CD4-positive, alpha-beta memory T cell (primary cell): ENCODE measurements at regions not wholly inside any gene's neighbourhood (a gene's known extent, or its start where the extent isn't known, plus 50 kb on each side); places are given as distances from the start of the nearest gene placed in this dataset.

Experiments used
- CTCF ChIA-PET: fragments of 350-600 bp; sonication (Branson Sonifier 250); formaldehyde crosslinking; loops from one replicate; lab custom pipeline; 2021; ENCODE audit warnings: inconsistent platforms; ENCODE audit not compliant: partially characterized antibody; lab: Charles Lee
- POLR2A ChIA-PET: fragments of 350-600 bp; sonication (Branson Sonifier 250); formaldehyde crosslinking; loops from one replicate; lab custom pipeline; 2021; ENCODE audit not compliant: partially characterized antibody; lab: Charles Lee
- DNase-seq, 5 donors: peaks; one replicate each; pipeline versions ENCODE4 v3.0.0 to v3.0.0-alpha.2; 2020 to 2022; ENCODE audit warnings: mixed read lengths in 1 of 5
- H3K27ac ChIP-seq: one replicate; pipeline ENCODE4 v1.7.0; 2013; ENCODE audit warnings: low read depth, low read length
- H3K27me3 ChIP-seq: 2 replicates; pipeline ENCODE4 v1.7.0; 2013; ENCODE audit warnings: mild to moderate bottlenecking, low read length, moderate library complexity; ENCODE audit not compliant: insufficient read depth
- H3K36me3 ChIP-seq: 2 replicates; pipeline ENCODE4 v1.7.0; 2013; ENCODE audit warnings: mild to moderate bottlenecking, low read length, moderate library complexity; ENCODE audit not compliant: insufficient read depth
- H3K4me1 ChIP-seq: 2 replicates; pipeline ENCODE4 v1.7.0; 2013; ENCODE audit warnings: mild to moderate bottlenecking, low read length, moderate library complexity; ENCODE audit not compliant: insufficient read depth
- H3K4me3 ChIP-seq, 2 donors: one replicate each; pipeline ENCODE4 v1.7.0; 2013; ENCODE audit warnings: low read length in 2 of 2, mild to moderate bottlenecking in 1 of 2
- H3K9me3 ChIP-seq, 2 donors: one replicate each; pipeline ENCODE4 v1.7.0; 2013; ENCODE audit warnings: low read length in 2 of 2, control low read depth in 1 of 2; ENCODE audit not compliant: control insufficient read depth in 1 of 2
- H3K27ac Mint-ChIP-seq, 7 donors: one replicate each; pipeline ENCODE4 v1.8.0; 2020 to 2021; ENCODE audit warnings: mixed read lengths in 7 of 7, mild to moderate bottlenecking in 6 of 7, inconsistent platforms in 3 of 7, moderate library complexity in 3 of 7
- H3K27me3 Mint-ChIP-seq, 2 donors: one replicate each; pipeline ENCODE4 v1.8.0; 2020 to 2021; ENCODE audit warnings: mixed read lengths in 2 of 2
- H3K36me3 Mint-ChIP-seq, 2 donors: one replicate each; pipeline ENCODE4 v1.8.0; 2020 to 2021; ENCODE audit warnings: mixed read lengths in 2 of 2, inconsistent platforms in 1 of 2, mild to moderate bottlenecking in 1 of 2
- H3K4me1 Mint-ChIP-seq, 4 donors: one replicate each; pipeline ENCODE4 v1.8.0; 2020 to 2021; ENCODE audit warnings: mixed read lengths in 4 of 4, mild to moderate bottlenecking in 1 of 4
- H3K4me3 Mint-ChIP-seq, 8 donors: one replicate each; pipeline ENCODE4 v1.8.0; 2020 to 2021; ENCODE audit warnings: mixed read lengths in 8 of 8, mild to moderate bottlenecking in 7 of 8, moderate library complexity in 6 of 8, inconsistent platforms in 3 of 8
- H3K9me3 Mint-ChIP-seq, 8 donors: one replicate each; pipeline ENCODE4 v1.8.0; 2020 to 2021; ENCODE audit warnings: mixed read lengths in 8 of 8, mild to moderate bottlenecking in 5 of 8, inconsistent platforms in 3 of 8, moderate library complexity in 1 of 8
- intact Hi-C: fragments of 100-400 bp; cut with micrococcal nuclease; formaldehyde crosslinking; loops from one replicate; pipeline ENCODE4 v1.15.1; 2023

- H3K27ac Mint-ChIP-seq = no peak overlapping the region
- ChIA-PET POLR2A (no interaction called here), CTCF (no interaction called here)
- intact Hi-C loops = no loop called here
- H3K4me3 ChIP-seq = no peak overlapping the region
- H3K4me1 ChIP-seq = no peaks in the 10 kb centered on the region
- H3K27ac ChIP-seq = no peak overlapping the region
- DNase-seq = no peak
- no peaks in the 10 kb centered on the region for H3K9me3 ChIP-seq
- no peaks in the 10 kb centered on the region for H3K27me3 ChIP-seq
- H3K36me3 Mint-ChIP-seq = no peaks in the 10 kb centered on the region
- peaks cover 0 to 2% (median 0%) of the 10 kb centered on the region in 8 donors for H3K9me3 Mint-ChIP-seq
- H3K27me3 Mint-ChIP-seq = peaks cover 0 to 8% of the 10 kb centered on the region in 2 donors
- H3K36me3 ChIP-seq = no peaks in the 10 kb centered on the region
- H3K4me3 Mint-ChIP-seq = no peak overlapping the region
- H3K4me1 Mint-ChIP-seq = no peaks in the 10 kb centered on the region
Observed at GRCh38 chr1:170789063-170789462, 125.1 kb downstream of the PRRX1 start.

GRCh38 chr1:170790175-170790574, 126.2 kb downstream of the PRRX1 start:
- no peak overlapping the region for H3K27ac Mint-ChIP-seq
- POLR2A ChIA-PET = no interaction called here
- H3K4me1 Mint-ChIP-seq = no peaks in the 10 kb centered on the region
- DNase-seq = no peak
- CTCF ChIA-PET = no interaction called here
- Histone ChIP-seq H3K4me1 (no peaks in the 10 kb centered on the region), H3K27me3 (no peaks in the 10 kb centered on the region), H3K4me3 (no peak overlapping the region), H3K36me3 (no peaks in the 10 kb centered on the region), H3K9me3 (no peaks in the 10 kb centered on the region), H3K27ac (no peak overlapping the region)
- no peak overlapping the region for H3K4me3 Mint-ChIP-seq
- H3K9me3 Mint-ChIP-seq = peaks cover 0 to 2% (median 0%) of the 10 kb centered on the region in 8 donors
- intact Hi-C loops = no loop called here
- H3K36me3 Mint-ChIP-seq = no peaks in the 10 kb centered on the region
- H3K27me3 Mint-ChIP-seq = peaks cover 0 to 7% of the 10 kb centered on the region in 2 donors

DNA sequence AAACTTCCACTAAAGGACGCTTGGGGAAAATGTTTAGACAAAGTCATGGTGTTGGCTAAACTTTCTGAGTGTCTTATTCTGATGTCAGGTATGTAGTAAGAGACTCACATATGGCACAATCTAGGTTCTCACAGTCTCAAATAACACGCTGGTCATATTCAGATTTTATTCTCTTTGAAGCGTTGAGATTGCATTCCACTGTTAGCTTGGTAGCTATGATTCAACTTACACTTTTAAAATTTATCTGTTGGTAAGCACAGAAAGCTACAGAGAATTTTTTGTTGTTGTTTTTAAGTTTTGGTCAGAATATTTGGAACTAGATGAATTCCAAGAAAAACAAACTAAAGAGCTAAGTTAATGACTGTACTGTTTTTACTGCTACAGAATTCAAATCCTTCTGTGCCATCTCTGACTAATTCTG, 126.7 kb downstream of the PRRX1 start:
- H3K9me3 Mint-ChIP-seq = peaks cover 0 to 2% (median 0%) of the 10 kb centered on the region in 8 donors
- H3K4me3 ChIP-seq = no peak overlapping the region
- DNase-seq = no peak
- ChIA-PET CTCF (no interaction called here), POLR2A (no interaction called here)
- H3K36me3 Mint-ChIP-seq = no peaks in the 10 kb centered on the region
- no peaks in the 10 kb centered on the region for H3K27me3 ChIP-seq
- peaks cover 0 to 7% of the 10 kb centered on the region in 2 donors for H3K27me3 Mint-ChIP-seq
- no peak overlapping the region for H3K27ac Mint-ChIP-seq
- no peaks in the 10 kb centered on the region for H3K9me3 ChIP-seq
- H3K36me3 ChIP-seq = no peaks in the 10 kb centered on the region
- no peaks in the 10 kb centered on the region for H3K4me1 Mint-ChIP-seq
- H3K4me1 ChIP-seq = no peaks in the 10 kb centered on the region
- no peak overlapping the region for H3K27ac ChIP-seq
- intact Hi-C loops = no loop called here
- H3K4me3 Mint-ChIP-seq = no peak overlapping the region

- Histone ChIP-seq H3K4me3 (no peak overlapping the region), H3K27ac (no peak overlapping the region), H3K4me1 (no peaks in the 10 kb centered on the region), H3K27me3 (no peaks in the 10 kb centered on the region), H3K9me3 (no peaks in the 10 kb centered on the region), H3K36me3 (no peaks in the 10 kb centered on the region)
- POLR2A ChIA-PET = no interaction called here
- no peaks in the 10 kb centered on the region for H3K4me1 Mint-ChIP-seq
- H3K9me3 Mint-ChIP-seq = peaks cover 0 to 2% (median 0%) of the 10 kb centered on the region in 8 donors
- intact Hi-C loops = no loop called here
- CTCF ChIA-PET = no interaction called here
- no peaks in the 10 kb centered on the region for H3K36me3 Mint-ChIP-seq
- H3K27ac Mint-ChIP-seq = no peak overlapping the region
- H3K27me3 Mint-ChIP-seq = peaks cover 0 to 7% of the 10 kb centered on the region in 2 donors
- no peak overlapping the region for H3K4me3 Mint-ChIP-seq
- DNase-seq = no peak
Observed at GRCh38 chr1:170791941-170792340, 128.0 kb downstream of the PRRX1 start.

- Mint-ChIP-seq H3K27me3 (peaks cover 3 to 10% of the 10 kb centered on the region in 2 donors), H3K36me3 (no peaks in the 10 kb centered on the region), H3K4me1 (no peaks in the 10 kb centered on the region), H3K27ac (no peak overlapping the region), H3K4me3 (no peak overlapping the region), H3K9me3 (no peaks in the 10 kb centered on the region)
- H3K27me3 ChIP-seq = no peaks in the 10 kb centered on the region
- H3K9me3 ChIP-seq = no peaks in the 10 kb centered on the region
- ChIA-PET CTCF (no interaction called here), POLR2A (no interaction called here)
- no peak overlapping the region for H3K27ac ChIP-seq
- H3K36me3 ChIP-seq = no peaks in the 10 kb centered on the region
- H3K4me1 ChIP-seq = no peaks in the 10 kb centered on the region
- intact Hi-C loops = no loop called here
- H3K4me3 ChIP-seq = no peak overlapping the region
- no peak for DNase-seq
Observed at GRCh38 chr1:170800265-170800664, 135.1 kb upstream of the MROH9 start.

DNA sequence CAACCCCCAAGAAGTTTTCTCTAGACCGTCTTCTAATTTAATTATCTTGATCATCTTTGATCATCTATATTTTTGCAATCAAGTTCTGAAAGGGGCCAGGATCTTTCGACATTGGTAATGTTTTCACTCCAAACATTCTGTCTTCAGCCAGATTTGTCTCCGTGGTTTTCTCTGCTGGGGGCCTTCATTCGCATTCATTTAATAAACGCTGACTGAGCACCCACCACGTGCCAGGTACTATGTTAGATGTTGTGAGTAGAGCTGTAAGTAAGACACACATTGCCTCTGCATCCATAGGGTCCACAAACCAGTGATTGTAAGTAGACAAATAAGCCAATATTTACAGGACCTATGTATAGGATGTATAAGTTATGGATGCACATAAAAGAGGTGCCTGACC, 134.5 kb upstream of the MROH9 start:
- Histone ChIP-seq H3K9me3 (no peaks in the 10 kb centered on the region), H3K36me3 (no peaks in the 10 kb centered on the region), H3K4me3 (no peak overlapping the region), H3K4me1 (no peaks in the 10 kb centered on the region), H3K27me3 (no peaks in the 10 kb centered on the region), H3K27ac (no peak overlapping the region)
- H3K4me3 Mint-ChIP-seq = no peak overlapping the region
- ChIA-PET POLR2A (no interaction called here), CTCF (no interaction called here)
- H3K36me3 Mint-ChIP-seq = no peaks in the 10 kb centered on the region
- no peak overlapping the region for H3K27ac Mint-ChIP-seq
- no peaks in the 10 kb centered on the region for H3K9me3 Mint-ChIP-seq
- intact Hi-C loops = no loop called here
- DNase-seq = no peak
- H3K4me1 Mint-ChIP-seq = no peaks in the 10 kb centered on the region
- peaks cover 3 to 10% of the 10 kb centered on the region in 2 donors for H3K27me3 Mint-ChIP-seq

GRCh38 chr1:170803711-170804110, 131.6 kb upstream of the MROH9 start:
- no peaks in the 10 kb centered on the region for H3K9me3 Mint-ChIP-seq
- intact Hi-C loops = no loop called here
- H3K36me3 ChIP-seq = no peaks in the 10 kb centered on the region

DNA sequence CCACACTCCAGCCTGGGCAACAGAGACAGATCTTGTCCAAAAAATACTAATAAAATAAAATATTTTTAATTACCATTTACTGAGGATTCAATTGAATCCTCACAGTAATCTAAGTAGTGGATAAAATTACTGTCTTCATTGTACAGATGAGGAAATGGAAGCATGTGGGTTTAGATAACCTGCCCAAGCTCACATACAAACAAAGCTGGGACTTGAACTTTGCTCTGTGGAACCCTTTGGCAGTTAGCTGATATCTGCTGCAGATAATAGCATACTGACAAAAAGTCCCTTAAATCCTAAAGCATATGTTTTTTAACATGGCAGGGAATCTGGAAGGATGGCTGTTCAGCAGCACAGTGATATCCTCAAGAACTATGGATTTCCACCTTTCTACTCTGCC, 130.9 kb upstream of the MROH9 start:
- CTCF ChIA-PET = no interaction called here
- POLR2A ChIA-PET = no interaction called here

More at GRCh38 chr1:170803711-170804110, 131.6 kb upstream of the MROH9 start:
- Mint-ChIP-seq H3K4me1 (no peaks in the 10 kb centered on the region), H3K36me3 (no peaks in the 10 kb centered on the region), H3K27me3 (peaks cover 6 to 10% of the 10 kb centered on the region in 2 donors), H3K27ac (no peak overlapping the region), H3K4me3 (no peak overlapping the region)
- Histone ChIP-seq H3K9me3 (no peaks in the 10 kb centered on the region), H3K4me3 (no peak overlapping the region), H3K4me1 (no peaks in the 10 kb centered on the region), H3K27ac (no peak overlapping the region), H3K27me3 (no peaks in the 10 kb centered on the region)
- no peak for DNase-seq
- CTCF ChIA-PET = no interaction called here
- POLR2A ChIA-PET = no interaction called here

More for the DNA sequence above, 130.9 kb upstream of the MROH9 start:
- Histone ChIP-seq H3K4me3 (no peak overlapping the region), H3K36me3 (no peaks in the 10 kb centered on the region), H3K4me1 (no peaks in the 10 kb centered on the region), H3K9me3 (no peaks in the 10 kb centered on the region), H3K27ac (no peak overlapping the region), H3K27me3 (no peaks in the 10 kb centered on the region)
- intact Hi-C loops = no loop called here
- no peaks in the 10 kb centered on the region for H3K9me3 Mint-ChIP-seq
- peaks cover 6 to 10% of the 10 kb centered on the region in 2 donors for H3K27me3 Mint-ChIP-seq
- H3K4me1 Mint-ChIP-seq = no peaks in the 10 kb centered on the region
- no peak for DNase-seq
- no peak overlapping the region for H3K4me3 Mint-ChIP-seq
- H3K27ac Mint-ChIP-seq = no peak overlapping the region
- H3K36me3 Mint-ChIP-seq = no peaks in the 10 kb centered on the region
